PC-9 (cell line): ENCODE measurements at regions not wholly inside any gene's neighbourhood (a gene's known extent, or its start where the extent isn't known, plus 50 kb on each side); places are given as distances from the start of the nearest gene placed in this dataset.

ENCODE experiments used
- BruUV-seq: library from RNA; stranded (reverse); fragments of 400-500 nt; replicated peaks from 2 replicates; lab custom pipeline; 2021; lab: Mats Ljungman, UMichigan
- CTCF ChIA-PET: fragments of 300-600 bp; sonication (Branson Sonifier 250); formaldehyde crosslinking; loops from one replicate; lab custom pipeline; 2022; ENCODE audit warnings: antibody characterized with exemption; lab: Charles Lee
- POLR2A ChIA-PET: fragments of 300-600 bp; sonication (Branson Sonifier 250); formaldehyde crosslinking; loops from one replicate; lab custom pipeline; 2022; ENCODE audit warnings: antibody characterized with exemption; ENCODE audit not compliant: unreplicated experiment; lab: Charles Lee
- DNase-seq, 2 experiments: peaks; one replicate each; pipeline versions ENCODE4 v3.0.0 to v3.0.0-alpha.2; 2015 to 2022; ENCODE audit warnings: mixed read lengths in 1 of 2
- H2AFZ ChIP-seq: fragments of 200-600 bp; sonication (generic); 2 replicates; pipeline ENCODE4 v1.8.1; 2017; ENCODE audit warnings: antibody characterized with exemption
- H3F3A ChIP-seq: fragments of 200-600 bp; sonication (generic); 2 replicates; pipeline ENCODE4 v1.8.1; 2017; ENCODE audit warnings: antibody characterized with exemption, mild to moderate bottlenecking, low read depth; ENCODE audit not compliant: insufficient read depth
- H3K27ac ChIP-seq: fragments of 200-600 bp; sonication (generic); 2 replicates; pipeline ENCODE4 v1.6.1; 2016; ENCODE audit warnings: mixed run types
- H3K27me3 ChIP-seq: fragments of 200-600 bp; sonication (generic); 2 replicates; pipeline ENCODE4 v1.6.1; 2016; ENCODE audit warnings: low read depth, mixed run types; ENCODE audit not compliant: insufficient read depth
- H3K36me3 ChIP-seq: fragments of 200-600 bp; sonication (generic); 2 replicates; pipeline ENCODE4 v1.6.1; 2016; ENCODE audit warnings: low read depth, mixed run types
- H3K4me1 ChIP-seq: fragments of 200-600 bp; sonication (generic); replicated peaks from 2 replicates; pipeline ENCODE4 v1.6.1; 2016; ENCODE audit warnings: mixed run types; ENCODE audit not compliant: insufficient read depth
- H3K4me2 ChIP-seq: fragments of 200-600 bp; sonication (generic); 2 replicates; pipeline ENCODE4 v1.6.1; 2017; ENCODE audit warnings: mixed run types
- H3K4me3 ChIP-seq: fragments of 200-600 bp; sonication (generic); 2 replicates; pipeline ENCODE4 v1.6.1; 2016; ENCODE audit warnings: mixed run types
- H3K79me2 ChIP-seq: fragments of 200-600 bp; sonication (generic); 2 replicates; pipeline ENCODE4 v1.6.1; 2017; ENCODE audit warnings: low read depth, mixed run types
- H3K9me2 ChIP-seq: fragments of 200-600 bp; sonication (generic); 2 replicates; pipeline ENCODE4 v1.8.1; 2017; ENCODE audit warnings: mild to moderate bottlenecking; ENCODE audit not compliant: insufficient read depth
- H3K9me3 ChIP-seq: fragments of 200-600 bp; sonication (generic); 2 replicates; pipeline ENCODE4 v1.8.1; 2016; ENCODE audit warnings: low read depth; ENCODE audit not compliant: insufficient read depth
- H4K20me1 ChIP-seq: fragments of 200-600 bp; sonication (generic); 2 replicates; pipeline ENCODE4 v1.8.1; 2017; ENCODE audit not compliant: insufficient read depth
- EZH2 ChIP-seq: fragments of 200-600 bp; sonication (generic); IDR thresholded peaks from 2 replicates; pipeline ENCODE4 v1.8.0; 2017; ENCODE audit warnings: antibody characterized with exemption, low read depth
- intact Hi-C: fragments of 100-400 bp; cut with micrococcal nuclease; formaldehyde crosslinking; loops from one replicate; pipeline ENCODE4 v1.10.0; 2022; ENCODE audit not compliant: unreplicated experiment
- TF ChIP-seq, protein P1 (sequence below): fragments of 200-600 bp; sonication (generic); conservative IDR thresholded peaks from 2 replicates; pipeline ENCODE4 v1.6.1; 2017; ENCODE audit warnings: mixed run types, antibody characterized with exemption, mild to moderate bottlenecking, moderate library complexity

DNA sequence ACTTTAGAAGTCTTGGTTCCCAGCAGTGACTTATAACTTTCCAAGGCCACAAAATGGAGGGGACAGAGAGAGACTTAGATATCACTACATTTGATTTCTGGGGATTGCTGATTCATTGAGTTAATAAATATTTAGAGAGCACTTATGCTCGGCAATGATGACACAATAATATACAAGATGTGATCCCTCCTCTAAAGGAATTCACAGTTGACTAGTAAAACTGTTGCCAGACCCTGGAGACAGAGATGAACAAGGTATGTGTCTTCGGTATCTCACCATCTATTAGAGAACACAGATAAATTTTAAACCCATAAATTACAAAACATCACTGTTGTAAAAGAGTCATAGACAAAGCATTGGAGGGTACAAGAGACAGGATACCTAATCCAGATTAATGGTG lies 437.5 kb downstream of the FOXO1 start:
- Histone ChIP-seq H3K4me1 (no peaks in the 10 kb centered on the region), H3K9me3 (no peaks in the 10 kb centered on the region), H3F3A (no peaks in the 10 kb centered on the region), H3K36me3 (no peaks in the 10 kb centered on the region), H2AFZ (no peak overlapping the region), H3K27ac (no peak overlapping the region), H3K9me2 (no peaks in the 10 kb centered on the region), H3K27me3 (no peaks in the 10 kb centered on the region), H3K4me3 (no peak overlapping the region), H4K20me1 (no peaks in the 10 kb centered on the region), H3K79me2 (no peaks in the 10 kb centered on the region), H3K4me2 (no peak overlapping the region)
- DNase-seq: no peak
- ChIA-PET POLR2A (no interaction called here), CTCF (no interaction called here)
- no TSS peak for BruUV-seq
- TF ChIP-seq, protein P1, sequence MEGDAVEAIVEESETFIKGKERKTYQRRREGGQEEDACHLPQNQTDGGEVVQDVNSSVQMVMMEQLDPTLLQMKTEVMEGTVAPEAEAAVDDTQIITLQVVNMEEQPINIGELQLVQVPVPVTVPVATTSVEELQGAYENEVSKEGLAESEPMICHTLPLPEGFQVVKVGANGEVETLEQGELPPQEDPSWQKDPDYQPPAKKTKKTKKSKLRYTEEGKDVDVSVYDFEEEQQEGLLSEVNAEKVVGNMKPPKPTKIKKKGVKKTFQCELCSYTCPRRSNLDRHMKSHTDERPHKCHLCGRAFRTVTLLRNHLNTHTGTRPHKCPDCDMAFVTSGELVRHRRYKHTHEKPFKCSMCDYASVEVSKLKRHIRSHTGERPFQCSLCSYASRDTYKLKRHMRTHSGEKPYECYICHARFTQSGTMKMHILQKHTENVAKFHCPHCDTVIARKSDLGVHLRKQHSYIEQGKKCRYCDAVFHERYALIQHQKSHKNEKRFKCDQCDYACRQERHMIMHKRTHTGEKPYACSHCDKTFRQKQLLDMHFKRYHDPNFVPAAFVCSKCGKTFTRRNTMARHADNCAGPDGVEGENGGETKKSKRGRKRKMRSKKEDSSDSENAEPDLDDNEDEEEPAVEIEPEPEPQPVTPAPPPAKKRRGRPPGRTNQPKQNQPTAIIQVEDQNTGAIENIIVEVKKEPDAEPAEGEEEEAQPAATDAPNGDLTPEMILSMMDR: no peak
- TF ChIP-seq EZH2: no peak
- intact Hi-C loops: no loop called here

DNA sequence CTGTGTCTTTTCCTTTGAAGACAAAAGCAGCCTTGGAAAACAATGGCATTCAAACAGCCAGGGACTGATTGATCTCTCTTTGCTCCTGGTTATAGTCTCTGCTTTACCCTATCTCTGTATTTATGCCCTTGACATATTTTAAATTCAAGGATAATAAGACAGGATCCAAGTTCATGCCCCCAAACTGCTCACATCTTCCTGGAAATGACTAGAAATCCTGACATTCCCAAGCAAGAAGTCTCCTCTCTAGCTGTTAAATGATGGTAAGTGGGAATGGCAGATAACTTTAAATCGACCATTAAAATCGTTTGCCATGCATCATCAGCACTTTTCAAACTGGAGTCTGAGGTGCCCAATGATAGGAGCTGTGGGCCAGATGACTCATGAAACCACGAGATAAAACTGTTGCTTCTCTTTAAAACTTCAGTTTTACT lies 435.6 kb downstream of the FOXO1 start:
- H3F3A ChIP-seq: no peaks in the 10 kb centered on the region
- no peaks in the 10 kb centered on the region for H3K79me2 ChIP-seq
- no peak overlapping the region for H2AFZ ChIP-seq
- H3K4me2 ChIP-seq: no peak overlapping the region
- intact Hi-C loops: no loop called here
- H3K9me3 ChIP-seq: no peaks in the 10 kb centered on the region
- H3K27ac ChIP-seq: no peak overlapping the region
- H3K4me1 ChIP-seq: no peaks in the 10 kb centered on the region
- BruUV-seq: no TSS peak
- ChIA-PET POLR2A (no interaction called here), CTCF (no interaction called here)
- H3K27me3 ChIP-seq: no peaks in the 10 kb centered on the region
- no peak overlapping the region for H3K4me3 ChIP-seq
- no peaks in the 10 kb centered on the region for H3K9me2 ChIP-seq
- H3K36me3 ChIP-seq: no peaks in the 10 kb centered on the region
- H4K20me1 ChIP-seq: no peaks in the 10 kb centered on the region
- no peak for DNase-seq
- no peak for TF ChIP-seq EZH2
- TF ChIP-seq, protein P1: no peak

GRCh38 chr13:40231311-40231710 lies 435.1 kb downstream of the FOXO1 start:
- Histone ChIP-seq H3K27me3 (no peaks in the 10 kb centered on the region), H3K9me2 (no peaks in the 10 kb centered on the region), H3K9me3 (no peaks in the 10 kb centered on the region), H3K27ac (no peak overlapping the region), H2AFZ (no peak overlapping the region), H3K36me3 (no peaks in the 10 kb centered on the region), H4K20me1 (no peaks in the 10 kb centered on the region), H3K4me2 (no peak overlapping the region), H3K4me1 (no peaks in the 10 kb centered on the region), H3F3A (no peaks in the 10 kb centered on the region), H3K79me2 (no peaks in the 10 kb centered on the region), H3K4me3 (no peak overlapping the region)
- TF ChIP-seq EZH2: no peak
- TF ChIP-seq, protein P1: no peak
- CTCF ChIA-PET: no interaction called here
- DNase-seq: no peak
- no TSS peak for BruUV-seq
- POLR2A ChIA-PET: interaction anchor here (0.8 kb wide), 1 partner anchor 9 kb away, joined by 6 read pairs; no protein-coding TSS in a partner anchor
- intact Hi-C loops: no loop called here
